ENCODE measurements at regions not wholly inside any gene's neighbourhood (a gene's known extent, or its start where the extent isn't known, plus 50 kb on each side); places are given as distances from the start of the nearest gene placed in this dataset.
"Not testable (repeated sequence)": the region's sequence is repeated elsewhere in the genome, so short reads cannot be mapped to it uniquely, and the experiment has no call there.

DNA sequence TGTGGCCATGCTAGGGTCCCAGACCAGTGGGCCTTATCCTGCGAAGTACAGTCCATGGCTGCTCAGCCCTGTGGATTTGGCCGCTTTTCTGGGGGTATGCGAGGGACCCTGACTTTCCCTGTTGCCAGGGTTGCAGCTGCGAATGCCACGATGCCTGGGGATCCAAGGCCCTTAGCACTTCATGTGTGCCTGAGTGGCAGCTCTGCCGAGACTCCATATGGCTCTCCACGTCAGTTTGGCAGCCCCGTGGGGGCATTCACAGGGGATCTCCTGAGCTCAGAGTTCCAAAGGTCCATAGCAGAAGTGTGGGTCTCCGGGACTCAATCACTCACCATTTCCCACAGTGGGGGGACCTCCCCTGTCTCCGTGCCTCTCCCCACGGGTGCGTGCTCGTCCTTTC, 319.5 kb downstream of the DOK5 start:
- DNase-seq (no peak), ATAC-seq (no peak)
- H3K9me3 ChIP-seq, result no peaks in the 10 kb centered on the region
- no peaks in the 10 kb centered on the region for H3K4me1 ChIP-seq (ENCODE audit: low read depth)
- no peaks in the 10 kb centered on the region for H3K36me3 ChIP-seq (ENCODE audit: low read depth)
- no peak overlapping the region for H3K4me3 ChIP-seq
- intact Hi-C loops (cut with DNase I, micrococcal nuclease), result no loop called here
- TF ChIP-seq CTCF (IDR thresholded peaks at IDR 0.05), result no peak

- H3K4me3 ChIP-seq, result no peak overlapping the region
- DNase-seq (no peak), ATAC-seq (no peak)
- no peaks in the 10 kb centered on the region for H3K36me3 ChIP-seq (ENCODE audit: low read depth)
- intact Hi-C loops (cut with DNase I, micrococcal nuclease), result no loop called here
- TF ChIP-seq CTCF (IDR thresholded peaks at IDR 0.05), result no peak
- H3K4me1 ChIP-seq (ENCODE audit: low read depth), result no peaks in the 10 kb centered on the region
- H3K9me3 ChIP-seq, result no peaks in the 10 kb centered on the region
Measured at GRCh38 chr20:54794110-54794509, 318.7 kb downstream of the DOK5 start.

DNA sequence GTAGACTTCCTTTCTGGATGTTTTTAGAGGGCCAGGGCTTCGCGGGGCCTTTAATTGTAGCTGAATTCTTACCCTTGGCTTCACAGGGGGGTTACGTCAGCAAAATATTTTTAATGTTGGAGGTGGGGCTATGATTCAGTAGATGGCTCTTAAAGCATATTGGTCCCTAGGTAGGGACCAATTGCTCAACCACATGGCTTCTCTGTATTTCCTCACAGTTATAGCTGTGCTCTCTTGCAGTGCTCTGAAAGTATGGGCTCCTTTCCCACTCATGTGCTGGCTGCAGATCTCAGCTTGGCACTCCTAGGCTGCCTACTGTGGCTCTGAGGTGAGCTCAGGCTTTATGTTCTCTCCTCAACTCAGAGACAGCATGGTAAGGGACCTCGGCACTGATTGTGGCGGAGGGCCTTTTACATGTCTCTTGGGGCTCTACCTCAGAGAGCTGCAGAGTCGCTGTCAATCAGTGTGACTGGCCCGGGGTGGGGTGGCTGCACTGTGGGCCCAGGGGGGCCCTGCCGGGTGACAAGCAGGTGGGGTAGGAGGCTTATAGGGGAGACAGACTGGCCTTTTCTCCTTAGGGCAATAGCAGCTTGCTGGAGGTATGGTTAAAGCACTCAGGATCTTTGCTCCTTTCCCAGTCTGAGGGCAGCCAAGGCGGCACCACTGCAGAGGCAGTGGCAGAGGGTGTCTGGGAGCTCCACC, 318.0 kb downstream of the DOK5 start:
- no peak for ATAC-seq

GRCh38 chr20:54792688-54793087, 317.3 kb downstream of the DOK5 start:
- no peak overlapping the region for H3K4me3 ChIP-seq
- ATAC-seq (no peak), DNase-seq (no peak)
- intact Hi-C loops (cut with DNase I, micrococcal nuclease), result no loop called here
- H3K9me3 ChIP-seq, result peaks cover 3% of the 10 kb centered on the region
- H3K36me3 ChIP-seq (ENCODE audit: low read depth), result no peaks in the 10 kb centered on the region
- TF ChIP-seq CTCF (IDR thresholded peaks at IDR 0.05), result no peak
- no peaks in the 10 kb centered on the region for H3K4me1 ChIP-seq (ENCODE audit: low read depth)

More for the DNA sequence above, 318.0 kb downstream of the DOK5 start:
- no peak for DNase-seq
- intact Hi-C loops (cut with DNase I, micrococcal nuclease), result no loop called here
- no peak for TF ChIP-seq CTCF (IDR thresholded peaks at IDR 0.05)
- peaks cover 3% of the 10 kb centered on the region for H3K9me3 ChIP-seq
- no peaks in the 10 kb centered on the region for H3K36me3 ChIP-seq (ENCODE audit: low read depth)
- no peak overlapping the region for H3K4me3 ChIP-seq
- H3K4me1 ChIP-seq (ENCODE audit: low read depth), result no peaks in the 10 kb centered on the region

- DNase-seq; ATAC-seq; H3K36me3 ChIP-seq (ENCODE audit: low read depth); H3K9me3 ChIP-seq; intact Hi-C loops (cut with DNase I, micrococcal nuclease); H3K4me1 ChIP-seq (ENCODE audit: low read depth); H3K4me3 ChIP-seq: not testable (repeated sequence)
Measured at GRCh38 chr20:54788260-54788659, 312.9 kb downstream of the DOK5 start.

DNA sequence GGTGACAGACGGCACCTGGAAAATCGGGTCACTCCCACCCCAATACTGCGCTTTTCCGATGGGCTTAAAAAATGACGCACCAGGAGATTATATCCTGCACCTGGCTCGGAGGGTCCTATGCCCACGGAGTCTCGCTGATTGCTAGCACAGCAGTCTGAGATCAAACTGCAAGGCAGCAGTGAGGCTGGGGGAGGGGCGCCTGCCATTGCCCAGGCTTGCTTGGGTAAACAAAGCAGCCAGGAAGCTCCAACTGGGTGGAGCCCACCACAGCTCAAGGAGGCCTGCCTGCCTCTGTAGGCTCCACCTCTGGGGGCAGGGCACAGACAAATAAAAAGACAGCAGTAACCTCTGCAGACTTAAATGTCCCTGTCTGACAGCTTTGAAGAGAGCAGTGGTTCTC, 307.4 kb downstream of the DOK5 start:
- H3K9me3 ChIP-seq; H3K36me3 ChIP-seq (ENCODE audit: low read depth); ATAC-seq; DNase-seq; H3K4me1 ChIP-seq (ENCODE audit: low read depth); H3K4me3 ChIP-seq; intact Hi-C loops (cut with DNase I, micrococcal nuclease): not testable (repeated sequence)

GRCh38 chr20:54774426-54774825, 299.0 kb downstream of the DOK5 start:
- Histone ChIP-seq H3K4me1 (ENCODE audit: low read depth) (no peaks in the 10 kb centered on the region), H3K4me3 (no peak overlapping the region), H3K36me3 (ENCODE audit: low read depth) (no peaks in the 10 kb centered on the region), H3K9me3 (no peaks in the 10 kb centered on the region)
- DNase-seq (no peak), ATAC-seq (no peak)
- no peak for TF ChIP-seq CTCF (IDR thresholded peaks at IDR 0.05)
- intact Hi-C loops (cut with DNase I, micrococcal nuclease), result no loop called here

Data from mucosa of descending colon (tissue), 3 donors.